ENCODE measurements at regions not wholly inside any gene's neighbourhood (a gene's known extent, or its start where the extent isn't known, plus 50 kb on each side); places are given as distances from the start of the nearest gene placed in this dataset.

- TF ChIP-seq CTCF (IDR thresholded peaks at IDR 0.05) (no peak), ZFX (IDR thresholded peaks at IDR 0.05; ENCODE audit: borderline replicate concordance) (no peak)
Measured at GRCh38 chr14:101371799-101372793, 189.2 kb upstream of the DIO3 start.

All from 22Rv1 (cell line).